ENCODE measurements at regions not wholly inside any gene's neighbourhood (a gene's known extent, or its start where the extent isn't known, plus 50 kb on each side); places are given as distances from the start of the nearest gene placed in this dataset.

- TF ChIP-seq ETS1 (IDR thresholded peaks at IDR 0.05): no peak
- TF ChIP-seq JUNB (IDR thresholded peaks at IDR 0.05; ENCODE audit: unreplicated experiment): no peak
- TF ChIP-seq EZH2 (IDR thresholded peaks at IDR 0.05; ENCODE audit: low read depth, unreplicated experiment): no peak
These were observed 67.4 kb upstream of the WDR1 start (continued) for GRCh38 chr4:10184041-10184440.

- H3K4me3 ChIP-seq: no peak overlapping the region
- H3K79me2 ChIP-seq (replicated peaks; ENCODE audit: insufficient read depth): no peaks in the 10 kb centered on the region
- no peak for ATAC-seq
- H3K27me3 ChIP-seq (ENCODE audit: insufficient read depth): no peaks in the 10 kb centered on the region
- no peaks in the 10 kb centered on the region for H4K20me1 ChIP-seq (replicated peaks; ENCODE audit: insufficient read depth)
- Mint-ChIP-seq H3K36me3 (ENCODE audit: low read depth) (no peaks in the 10 kb centered on the region), H3K9me3 (no peaks in the 10 kb centered on the region; the same call in 2 of the 3 replicates), H3K27me3 (ENCODE audit: insufficient read depth, low read depth, poor library complexity) (no peaks in the 10 kb centered on the region), H3K4me1 (no peaks in the 10 kb centered on the region), H3K4me3 (no peak overlapping the region), H3K27ac (no peak overlapping the region)
- no peaks in the 10 kb centered on the region for H3K36me3 ChIP-seq (ENCODE audit: insufficient read depth)
- no peak overlapping the region for H3K4me2 ChIP-seq
- no peak overlapping the region for H2AFZ ChIP-seq
- no peak overlapping the region for H3K27ac ChIP-seq (ENCODE audit: low read depth)
- TF ChIP-seq EZH2phosphoT487 (IDR thresholded peaks at IDR 0.05; ENCODE audit: unreplicated experiment) (no peak), ETS1 (IDR thresholded peaks at IDR 0.05) (no peak), ZNF462 (CRISPR knock-in tag; IDR thresholded peaks at IDR 0.05) (no peak), REST (IDR thresholded peaks at IDR 0.05; ENCODE audit: unreplicated experiment) (no peak), ZNF114 (CRISPR knock-in tag; IDR thresholded peaks at IDR 0.05) (no peak), EZH2 (IDR thresholded peaks at IDR 0.05; ENCODE audit: low read depth, unreplicated experiment) (no peak), CREB1 (CRISPR knock-in tag; IDR thresholded peaks at IDR 0.05; ENCODE audit: low read depth) (no peak), ZNF331 (CRISPR knock-in tag; IDR thresholded peaks at IDR 0.05; ENCODE audit: low read depth) (no peak), STAT1 (IDR thresholded peaks at IDR 0.05; ENCODE audit: unreplicated experiment) (no peak), POLR2AphosphoS5 (IDR thresholded peaks at IDR 0.05; ENCODE audit: low read depth) (no peak), JUNB (IDR thresholded peaks at IDR 0.05; ENCODE audit: unreplicated experiment) (no peak), CTCF (conservative IDR thresholded peaks at IDR 0.05; ENCODE audit: low read depth in 2 of 2) (no peak)
- H3K4me1 ChIP-seq (ENCODE audit: insufficient read depth): no peaks in the 10 kb centered on the region
- DNase-seq (ENCODE audit: low spot score): no peak
- H3K9me2 ChIP-seq (ENCODE audit: insufficient read depth): peaks cover 7% of the 10 kb centered on the region; the same call in 1 of the 2 replicates
- no peaks in the 10 kb centered on the region for H3F3A ChIP-seq (replicated peaks; ENCODE audit: low read depth)
These were observed 66.9 kb upstream of the WDR1 start for GRCh38 chr4:10183462-10183861.

Data from GM23338 (cell line).